ACC112 (cell line): ENCODE measurements at regions not wholly inside any gene's neighbourhood (a gene's known extent, or its start where the extent isn't known, plus 50 kb on each side); places are given as distances from the start of the nearest gene placed in this dataset.
A peak's percentile ranks its signal among the peaks of the same experiment; 100 is the strongest.
"Not testable (repeated sequence)": the region's sequence is repeated elsewhere in the genome, so short reads cannot be mapped to it uniquely, and the experiment has no call there.

Source experiments
- H2AFZ ChIP-seq: fragments of 200-600 bp; sonication (generic); one replicate; pipeline ENCODE4 v1.6.0; 2017; ENCODE audit warnings: antibody characterized with exemption, low read length; ENCODE audit not compliant: unreplicated experiment
- H3K27ac ChIP-seq: fragments of 200-600 bp; sonication (generic); 2 replicates; pipeline ENCODE4 v1.5.1; 2014; ENCODE audit warnings: low read depth, mild to moderate bottlenecking, antibody characterized with exemption, low read length, moderate library complexity
- H3K27me3 ChIP-seq: fragments of 200-600 bp; sonication (generic); 2 replicates; pipeline ENCODE4 v1.6.1; 2014; ENCODE audit warnings: mild to moderate bottlenecking, antibody characterized with exemption, low read length, moderate library complexity, mixed read lengths; ENCODE audit not compliant: insufficient read depth
- H3K36me3 ChIP-seq: fragments of 200-600 bp; sonication (generic); 2 replicates; pipeline ENCODE4 v1.6.1; 2016; ENCODE audit warnings: mild to moderate bottlenecking, antibody characterized with exemption, low read length, moderate library complexity, mixed read lengths; ENCODE audit not compliant: insufficient read depth
- H3K4me1 ChIP-seq: fragments of 200-600 bp; sonication (generic); one replicate; pipeline ENCODE4 v1.6.1; 2016; ENCODE audit warnings: low read length, mixed read lengths; ENCODE audit not compliant: insufficient read depth, unreplicated experiment, control insufficient read depth
- H3K4me3 ChIP-seq: fragments of 200-600 bp; sonication (generic); 2 replicates; pipeline ENCODE4 v1.5.1; 2014; ENCODE audit warnings: mild to moderate bottlenecking, low read depth, low read length
- H3K79me2 ChIP-seq: fragments of 200-600 bp; sonication (generic); one replicate; pipeline ENCODE4 v1.6.0; 2016; ENCODE audit warnings: low read length; ENCODE audit not compliant: control insufficient read depth, unreplicated experiment, insufficient read depth

GRCh38 chr5:10018201-10019069 lies 231.3 kb downstream of the ATPSCKMT start:
- Histone ChIP-seq H3K27ac (peak overlapping the region; percentile 68), H2AFZ (no peak overlapping the region), H3K4me1 (peaks cover 13% of the 10 kb centered on the region), H3K36me3 (no peaks in the 10 kb centered on the region), H3K27me3 (no peaks in the 10 kb centered on the region), H3K4me3 (no peak overlapping the region), H3K79me2 (no peaks in the 10 kb centered on the region)

GRCh38 chr5:10017786-10018185 lies 231.9 kb downstream of the ATPSCKMT start:
- Histone ChIP-seq H3K4me3 (no peak overlapping the region), H3K79me2 (no peaks in the 10 kb centered on the region), H3K4me1 (peaks cover 13% of the 10 kb centered on the region), H3K27me3 (no peaks in the 10 kb centered on the region), H3K27ac (peak overlapping the region; percentile 68; the same call in 1 of the 2 replicates), H3K36me3 (no peaks in the 10 kb centered on the region), H2AFZ (no peak overlapping the region)

- not testable (repeated sequence) for H3K4me3 ChIP-seq, H3K27ac ChIP-seq, H3K27me3 ChIP-seq, H3K79me2 ChIP-seq, H2AFZ ChIP-seq, H3K36me3 ChIP-seq
- H3K4me1 ChIP-seq: peaks cover 13% of the 10 kb centered on the region
These were observed 233.1 kb downstream of the ATPSCKMT start for GRCh38 chr5:10016559-10016958.

GRCh38 chr5:10015681-10016080 lies 234.0 kb downstream of the ATPSCKMT start:
- H3K4me3 ChIP-seq, H3K27me3 ChIP-seq, H3K79me2 ChIP-seq, H2AFZ ChIP-seq, H3K36me3 ChIP-seq, H3K27ac ChIP-seq: not testable (repeated sequence)
- H3K4me1 ChIP-seq: peaks cover 13% of the 10 kb centered on the region

- H3K27ac ChIP-seq: no peak overlapping the region
- no peaks in the 10 kb centered on the region for H3K36me3 ChIP-seq
- no peaks in the 10 kb centered on the region for H3K4me1 ChIP-seq
- H2AFZ ChIP-seq: no peak overlapping the region
- H3K27me3 ChIP-seq: no peaks in the 10 kb centered on the region
- H3K4me3 ChIP-seq: no peak overlapping the region
- H3K79me2 ChIP-seq: no peaks in the 10 kb centered on the region
These were observed 239.9 kb downstream of the ATPSCKMT start for GRCh38 chr5:10009802-10010201.

- no peak overlapping the region for H3K27ac ChIP-seq
These were observed 262.6 kb downstream of the ATPSCKMT start for GRCh38 chr5:9987101-9987500.

GRCh38 chr5:9977070-9977469 lies 272.6 kb downstream of the ATPSCKMT start:
- Histone ChIP-seq H3K27me3 (peaks cover 15% of the 10 kb centered on the region; the same call in 1 of the 2 replicates), H3K4me3 (no peak overlapping the region), H3K36me3 (no peaks in the 10 kb centered on the region), H2AFZ (no peak overlapping the region), H3K79me2 (no peaks in the 10 kb centered on the region), H3K27ac (no peak overlapping the region), H3K4me1 (no peaks in the 10 kb centered on the region)

More at GRCh38 chr5:9987101-9987500, 262.6 kb downstream of the ATPSCKMT start:
- H3K4me1 ChIP-seq: no peaks in the 10 kb centered on the region
- no peak overlapping the region for H3K4me3 ChIP-seq
- no peak overlapping the region for H2AFZ ChIP-seq
- H3K27me3 ChIP-seq: no peaks in the 10 kb centered on the region; the same call in 1 of the 2 replicates
- no peaks in the 10 kb centered on the region for H3K36me3 ChIP-seq
- H3K79me2 ChIP-seq: no peaks in the 10 kb centered on the region

- Histone ChIP-seq H2AFZ (no peak overlapping the region), H3K27me3 (peaks cover 15% of the 10 kb centered on the region; the same call in 1 of the 2 replicates), H3K36me3 (no peaks in the 10 kb centered on the region), H3K79me2 (no peaks in the 10 kb centered on the region), H3K4me1 (no peaks in the 10 kb centered on the region), H3K27ac (no peak overlapping the region), H3K4me3 (no peak overlapping the region)
These were observed 273.1 kb downstream of the ATPSCKMT start for GRCh38 chr5:9976621-9977020.

GRCh38 chr5:9972059-9972458 lies 277.6 kb downstream of the ATPSCKMT start:
- peaks cover 6% of the 10 kb centered on the region; the same call in 1 of the 2 replicates for H3K27me3 ChIP-seq
- no peaks in the 10 kb centered on the region for H3K79me2 ChIP-seq
- no peaks in the 10 kb centered on the region for H3K36me3 ChIP-seq
- no peak overlapping the region for H3K27ac ChIP-seq
- H3K4me3 ChIP-seq: no peak overlapping the region
- H2AFZ ChIP-seq: no peak overlapping the region
- H3K4me1 ChIP-seq: no peaks in the 10 kb centered on the region

GRCh38 chr5:9971301-9971700 lies 278.4 kb downstream of the ATPSCKMT start:
- no peaks in the 10 kb centered on the region for H3K4me1 ChIP-seq
- peaks cover under 1% of the 10 kb centered on the region; the same call in 1 of the 2 replicates for H3K27me3 ChIP-seq
- H2AFZ ChIP-seq: no peak overlapping the region
- no peak overlapping the region for H3K27ac ChIP-seq
- H3K4me3 ChIP-seq: no peak overlapping the region
- H3K79me2 ChIP-seq: no peaks in the 10 kb centered on the region
- no peaks in the 10 kb centered on the region for H3K36me3 ChIP-seq

- Histone ChIP-seq H2AFZ (no peak overlapping the region), H3K79me2 (no peaks in the 10 kb centered on the region), H3K4me1 (no peaks in the 10 kb centered on the region), H3K36me3 (no peaks in the 10 kb centered on the region), H3K27ac (no peak overlapping the region), H3K27me3 (0 out of 2 replicates have a peak, but pooled peaks cover 9% of the 10 kb centered on the region), H3K4me3 (no peak overlapping the region)
These were observed 290.8 kb downstream of the ATPSCKMT start for GRCh38 chr5:9958914-9959313.
